ENCODE measurements at regions not wholly inside any gene's neighbourhood (a gene's known extent, or its start where the extent isn't known, plus 50 kb on each side); places are given as distances from the start of the nearest gene placed in this dataset.

DNA sequence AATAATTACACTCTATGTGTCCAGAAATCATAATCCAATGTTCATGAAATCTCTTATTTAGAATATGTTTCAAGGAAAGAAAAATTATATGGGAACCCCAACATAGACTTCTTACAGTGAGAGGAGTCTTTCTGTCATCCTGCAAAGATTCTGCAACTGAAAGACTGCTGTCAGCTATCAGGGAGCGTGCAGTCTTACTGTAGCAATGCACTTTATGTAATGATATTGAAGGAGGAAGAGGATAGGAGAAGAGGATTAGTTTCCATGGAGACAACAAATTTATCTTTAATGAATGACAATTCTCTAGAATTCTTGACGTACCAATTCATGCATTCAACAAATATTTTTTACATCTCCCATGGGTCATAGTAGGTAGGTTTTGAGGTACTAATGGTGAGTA lies 61.3 kb upstream of the MYT1L start:
- DNase-seq: no peak

DNA sequence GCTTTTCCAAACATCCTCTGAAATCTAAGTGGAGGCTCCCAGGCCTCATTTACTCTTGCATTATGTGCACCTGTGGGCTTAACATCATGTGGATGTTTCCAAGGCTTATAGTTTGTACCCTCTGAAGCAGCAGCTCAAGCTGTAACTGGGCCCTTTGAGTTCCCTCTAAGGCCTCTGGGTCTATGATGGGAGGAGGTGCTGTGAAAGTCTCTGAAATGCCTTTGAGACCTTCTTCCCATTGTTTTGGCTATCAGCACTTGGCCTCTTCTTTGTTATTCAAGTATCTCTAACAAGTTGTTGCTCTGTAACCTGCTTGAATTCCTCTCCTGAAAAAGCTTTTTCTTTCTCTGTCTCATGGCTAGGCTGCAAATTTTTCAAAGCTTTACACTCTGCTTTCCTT lies 58.1 kb upstream of the MYT1L start:
- DNase-seq: no peak
